ENCODE measurements at regions not wholly inside any gene's neighbourhood (a gene's known extent, or its start where the extent isn't known, plus 50 kb on each side); places are given as distances from the start of the nearest gene placed in this dataset.

DNA sequence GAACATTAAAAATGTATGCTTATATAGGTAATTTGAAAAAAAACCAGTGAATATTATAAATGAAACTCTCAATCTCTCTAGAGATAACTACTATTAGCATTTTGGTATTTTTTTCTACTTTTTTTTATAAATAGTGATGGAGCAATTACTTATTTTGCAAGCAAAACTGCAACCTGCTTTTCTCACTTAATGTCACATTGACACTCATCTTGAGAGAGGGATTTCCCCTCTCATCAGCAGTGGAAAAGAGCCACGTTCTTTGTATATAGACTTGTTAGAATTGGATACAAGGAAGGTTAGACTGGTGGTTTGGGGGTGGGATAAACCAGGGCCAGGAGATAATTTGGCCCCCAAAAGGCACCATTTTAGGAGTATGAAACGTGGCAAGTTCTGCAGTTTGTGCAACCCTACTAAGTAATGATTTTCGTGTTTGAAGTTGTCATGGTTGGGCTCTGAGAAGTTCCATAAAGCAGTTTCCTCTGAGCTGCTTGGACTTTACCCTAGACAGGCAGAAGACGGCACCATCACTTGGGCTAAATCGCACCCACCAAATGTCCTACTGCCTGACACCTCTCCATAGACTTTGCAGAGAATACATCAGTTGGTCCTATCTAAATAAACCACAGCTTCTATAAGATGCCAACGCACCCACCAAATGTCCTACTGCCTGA, 194.0 kb downstream of the ACTR3 start:
- H3K4me1 Mint-ChIP-seq: no peaks in the 10 kb centered on the region
- no peaks in the 10 kb centered on the region for H3K36me3 Mint-ChIP-seq (ENCODE audit: low read depth)
- H3K9me3 Mint-ChIP-seq: no peaks in the 10 kb centered on the region
- CTCF ChIA-PET: no interaction called here
- peaks cover 4% of the 10 kb centered on the region for H3K27me3 Mint-ChIP-seq
- DNase-seq: no peak
- no peak overlapping the region for H3K4me3 Mint-ChIP-seq
- POLR2A ChIA-PET: no interaction called here
- H3K27ac Mint-ChIP-seq: no peak overlapping the region

DNA sequence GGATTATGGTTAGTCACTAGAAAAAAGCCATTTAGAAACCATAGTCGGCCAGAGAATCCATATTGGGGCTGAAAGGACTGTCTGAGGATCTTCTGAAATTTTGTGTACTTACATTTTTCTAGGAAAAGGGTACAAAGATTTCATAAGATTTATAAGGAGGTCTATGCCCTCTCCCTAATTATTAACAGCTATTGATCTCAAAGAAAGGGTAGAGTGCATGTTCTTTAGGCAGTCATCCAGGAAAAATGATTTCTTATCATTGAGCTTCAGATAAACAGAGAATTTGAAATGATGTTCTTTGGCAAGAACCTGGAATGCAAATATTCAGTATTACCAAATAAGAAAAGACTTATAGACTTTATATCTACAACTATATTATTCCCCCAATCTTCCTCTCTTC, 195.3 kb downstream of the ACTR3 start:
- ChIA-PET CTCF (no interaction called here), POLR2A (no interaction called here)
- Mint-ChIP-seq H3K9me3 (no peaks in the 10 kb centered on the region), H3K4me3 (no peak overlapping the region), H3K4me1 (no peaks in the 10 kb centered on the region), H3K27me3 (peaks cover 4% of the 10 kb centered on the region), H3K27ac (no peak overlapping the region), H3K36me3 (ENCODE audit: low read depth) (no peaks in the 10 kb centered on the region)
- DNase-seq: no peak

GRCh38 chr2:114085992-114086391, 196.1 kb downstream of the ACTR3 start:
- H3K36me3 Mint-ChIP-seq (ENCODE audit: low read depth): no peaks in the 10 kb centered on the region
- ChIA-PET CTCF (no interaction called here), POLR2A (no interaction called here)
- DNase-seq: no peak
- no peaks in the 10 kb centered on the region for H3K4me1 Mint-ChIP-seq
- H3K9me3 Mint-ChIP-seq: no peaks in the 10 kb centered on the region
- no peak overlapping the region for H3K4me3 Mint-ChIP-seq
- no peak overlapping the region for H3K27ac Mint-ChIP-seq
- peaks cover 4% of the 10 kb centered on the region for H3K27me3 Mint-ChIP-seq

GRCh38 chr2:114089636-114090319, 199.9 kb downstream of the ACTR3 start:
- ChIA-PET POLR2A (no interaction called here), CTCF (no interaction called here)
- no peaks in the 10 kb centered on the region for H3K4me1 Mint-ChIP-seq
- DNase-seq: no peak
- no peak overlapping the region for H3K27ac Mint-ChIP-seq
- H3K27me3 Mint-ChIP-seq: peaks cover 1% of the 10 kb centered on the region
- H3K9me3 Mint-ChIP-seq: no peaks in the 10 kb centered on the region
- H3K4me3 Mint-ChIP-seq: no peak overlapping the region
- no peaks in the 10 kb centered on the region for H3K36me3 Mint-ChIP-seq (ENCODE audit: low read depth)

- H3K4me1 Mint-ChIP-seq: no peaks in the 10 kb centered on the region
- no peaks in the 10 kb centered on the region for H3K36me3 Mint-ChIP-seq (ENCODE audit: low read depth)
- H3K27me3 Mint-ChIP-seq: peaks cover 1% of the 10 kb centered on the region
- H3K4me3 Mint-ChIP-seq: no peak overlapping the region
- H3K27ac Mint-ChIP-seq: no peak overlapping the region
- ChIA-PET CTCF (no interaction called here), POLR2A (no interaction called here)
- H3K9me3 Mint-ChIP-seq: peaks cover 10% of the 10 kb centered on the region
- DNase-seq: no peak
Observed at GRCh38 chr2:114091010-114091409, 201.1 kb downstream of the ACTR3 start.

- no peak overlapping the region for H3K27ac Mint-ChIP-seq
- H3K4me1 Mint-ChIP-seq: no peaks in the 10 kb centered on the region
- H3K9me3 Mint-ChIP-seq: peaks cover 6% of the 10 kb centered on the region
- H3K36me3 Mint-ChIP-seq (ENCODE audit: low read depth): no peaks in the 10 kb centered on the region
- peaks cover 2% of the 10 kb centered on the region for H3K27me3 Mint-ChIP-seq
- POLR2A ChIA-PET: no interaction called here
- H3K4me3 Mint-ChIP-seq: no peak overlapping the region
- DNase-seq: no peak
- CTCF ChIA-PET: no interaction called here
Observed at GRCh38 chr2:114108249-114108648, 218.4 kb downstream of the ACTR3 start.

- Mint-ChIP-seq H3K27me3 (peaks cover 2% of the 10 kb centered on the region), H3K27ac (no peak overlapping the region)
Observed at GRCh38 chr2:114108824-114109416, 219.0 kb downstream of the ACTR3 start.

GRCh38 chr2:114111329-114111728, 221.4 kb downstream of the ACTR3 start:
- no peaks in the 10 kb centered on the region for H3K9me3 Mint-ChIP-seq
- H3K27me3 Mint-ChIP-seq: peaks cover 2% of the 10 kb centered on the region
- H3K4me1 Mint-ChIP-seq: no peaks in the 10 kb centered on the region
- DNase-seq: no peak
- no peaks in the 10 kb centered on the region for H3K36me3 Mint-ChIP-seq (ENCODE audit: low read depth)
- H3K27ac Mint-ChIP-seq: no peak overlapping the region
- H3K4me3 Mint-ChIP-seq: no peak overlapping the region
- POLR2A ChIA-PET: no interaction called here
- CTCF ChIA-PET: no interaction called here

More at GRCh38 chr2:114108824-114109416, 219.0 kb downstream of the ACTR3 start:
- ChIA-PET CTCF (no interaction called here), POLR2A (no interaction called here)
- H3K4me3 Mint-ChIP-seq: no peak overlapping the region
- H3K4me1 Mint-ChIP-seq: no peaks in the 10 kb centered on the region
- no peak for DNase-seq
- no peaks in the 10 kb centered on the region for H3K36me3 Mint-ChIP-seq (ENCODE audit: low read depth)
- H3K9me3 Mint-ChIP-seq: peaks cover 6% of the 10 kb centered on the region

DNA sequence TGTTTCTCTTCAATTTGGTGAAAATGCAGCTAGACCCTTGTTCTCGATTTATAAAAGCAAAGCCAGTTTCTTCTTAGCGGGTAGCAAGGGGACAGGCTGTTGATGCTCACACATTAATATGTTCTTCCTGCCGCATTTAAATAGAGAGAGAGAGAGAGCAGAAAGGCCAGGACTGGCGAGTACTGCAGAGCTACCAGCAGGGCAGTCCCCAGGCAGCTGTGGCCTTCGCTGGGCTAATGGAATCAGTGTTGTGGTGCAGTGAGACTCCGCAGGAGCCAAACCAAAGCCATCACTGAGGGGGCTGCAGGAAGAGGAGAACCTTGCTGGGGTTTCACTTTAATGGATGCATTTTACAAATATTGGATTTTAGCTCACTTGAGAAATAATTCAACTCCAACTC, 223.6 kb downstream of the ACTR3 start:
- ChIA-PET POLR2A (no interaction called here), CTCF (no interaction called here)
- Mint-ChIP-seq H3K4me3 (no peak overlapping the region), H3K27me3 (peaks cover 2% of the 10 kb centered on the region), H3K9me3 (no peaks in the 10 kb centered on the region), H3K4me1 (no peaks in the 10 kb centered on the region), H3K27ac (no peak overlapping the region), H3K36me3 (ENCODE audit: low read depth) (no peaks in the 10 kb centered on the region)
- no peak for DNase-seq

- Mint-ChIP-seq H3K36me3 (ENCODE audit: low read depth) (no peaks in the 10 kb centered on the region), H3K4me1 (no peaks in the 10 kb centered on the region), H3K27ac (no peak overlapping the region), H3K4me3 (no peak overlapping the region), H3K27me3 (peaks cover 4% of the 10 kb centered on the region), H3K9me3 (no peaks in the 10 kb centered on the region)
- ChIA-PET POLR2A (no interaction called here), CTCF (no interaction called here)
- no peak for DNase-seq
Observed at GRCh38 chr2:114118088-114118487, 228.2 kb downstream of the ACTR3 start.

DNA sequence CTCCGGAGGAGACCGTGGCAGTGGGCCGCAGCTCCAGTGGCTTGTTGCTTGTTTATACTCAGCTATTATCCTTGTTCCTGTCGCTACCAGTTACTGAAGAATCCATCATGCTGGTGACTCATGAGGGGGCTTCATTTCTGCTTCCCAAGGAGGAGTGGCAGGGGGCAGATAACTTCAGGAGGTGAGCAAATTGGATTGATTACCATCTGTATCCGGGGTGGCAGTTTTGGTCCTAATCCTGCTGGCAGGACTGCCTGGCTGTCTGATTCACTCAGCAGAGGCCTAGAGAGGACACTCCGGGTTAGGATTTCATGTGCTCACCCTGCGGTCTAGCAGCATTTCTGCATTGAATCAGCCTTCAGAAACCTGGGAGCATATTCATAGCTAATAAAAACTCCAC, 230.0 kb downstream of the ACTR3 start:
- Mint-ChIP-seq H3K27me3 (peaks cover 4% of the 10 kb centered on the region), H3K4me3 (no peak overlapping the region)
- POLR2A ChIA-PET: no interaction called here

GRCh38 chr2:114122930-114123329, 233.0 kb downstream of the ACTR3 start:
- no peaks in the 10 kb centered on the region for H3K4me1 Mint-ChIP-seq
- peaks cover 2% of the 10 kb centered on the region for H3K27me3 Mint-ChIP-seq
- no peak for DNase-seq
- H3K4me3 Mint-ChIP-seq: no peak overlapping the region
- H3K9me3 Mint-ChIP-seq: no peaks in the 10 kb centered on the region
- no peaks in the 10 kb centered on the region for H3K36me3 Mint-ChIP-seq (ENCODE audit: low read depth)
- ChIA-PET CTCF (no interaction called here), POLR2A (no interaction called here)
- no peak overlapping the region for H3K27ac Mint-ChIP-seq

More for the DNA sequence above, 230.0 kb downstream of the ACTR3 start:
- Mint-ChIP-seq H3K9me3 (no peaks in the 10 kb centered on the region), H3K4me1 (no peaks in the 10 kb centered on the region), H3K27ac (no peak overlapping the region), H3K36me3 (ENCODE audit: low read depth) (no peaks in the 10 kb centered on the region)
- CTCF ChIA-PET: no interaction called here
- DNase-seq: no peak

DNA sequence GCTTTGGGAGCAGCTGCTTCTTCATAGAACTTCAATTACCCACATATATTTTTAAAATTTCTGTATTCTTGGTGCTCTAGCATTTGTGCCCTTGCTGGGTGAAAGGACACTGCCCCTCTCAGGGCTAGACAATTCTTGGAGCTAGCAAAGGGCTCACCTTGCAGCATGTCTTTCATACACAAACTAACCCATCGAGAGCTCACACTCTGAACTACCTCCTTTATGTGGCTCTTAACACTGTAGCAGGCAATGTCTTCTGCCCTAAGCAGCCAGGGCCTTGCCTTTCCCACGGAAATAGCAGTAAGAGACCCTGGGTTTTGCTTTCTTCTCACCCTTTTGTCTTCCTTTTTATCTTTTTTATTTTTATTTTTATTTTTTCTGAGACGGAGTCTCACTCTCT, 234.0 kb downstream of the ACTR3 start:
- Mint-ChIP-seq H3K9me3 (no peaks in the 10 kb centered on the region), H3K4me1 (no peaks in the 10 kb centered on the region), H3K27me3 (peaks cover 4% of the 10 kb centered on the region), H3K27ac (no peak overlapping the region), H3K36me3 (ENCODE audit: low read depth) (no peaks in the 10 kb centered on the region), H3K4me3 (no peak overlapping the region)
- ChIA-PET POLR2A (no interaction called here), CTCF (no interaction called here)
- no peak for DNase-seq

- no peaks in the 10 kb centered on the region for H3K36me3 Mint-ChIP-seq (ENCODE audit: low read depth)
- no peaks in the 10 kb centered on the region for H3K4me1 Mint-ChIP-seq
- ChIA-PET POLR2A (no interaction called here), CTCF (no interaction called here)
- peaks cover 2% of the 10 kb centered on the region for H3K9me3 Mint-ChIP-seq
- H3K27me3 Mint-ChIP-seq: peaks cover 4% of the 10 kb centered on the region
- H3K4me3 Mint-ChIP-seq: no peak overlapping the region
- H3K27ac Mint-ChIP-seq: no peak overlapping the region
- no peak for DNase-seq
Observed at GRCh38 chr2:114127372-114127771, 237.5 kb downstream of the ACTR3 start.
